ENCODE measurements at regions not wholly inside any gene's neighbourhood (a gene's known extent, or its start where the extent isn't known, plus 50 kb on each side); places are given as distances from the start of the nearest gene placed in this dataset.

- WGBS (ENCODE audit: insufficient coverage, low lambda C conversion rate), result 60% methylated on average over 1 of the region's 11 CpGs
- Histone ChIP-seq H3K4me1 (ENCODE audit: control insufficient read depth, insufficient read depth, low read length) (no peaks in the 10 kb centered on the region), H3K27ac (ENCODE audit: low read length) (no peak overlapping the region), H3K9me3 (ENCODE audit: control insufficient read depth, low read depth, low read length) (peaks cover 79% of the 10 kb centered on the region), H3K4me3 (ENCODE audit: low read length) (no peak overlapping the region), H3K36me3 (ENCODE audit: control insufficient read depth, insufficient read depth, low read length) (no peaks in the 10 kb centered on the region), H3K27me3 (ENCODE audit: control insufficient read depth, insufficient read depth, low read length) (no peaks in the 10 kb centered on the region)
- no peak for DNase-seq
Observed at GRCh38 chr12:34601689-34602088, 579.4 kb downstream of the ALG10 start.

GRCh38 chr12:34602213-34602940 is 580.1 kb downstream of the ALG10 start:
- no peaks in the 10 kb centered on the region for H3K27me3 ChIP-seq (ENCODE audit: control insufficient read depth, insufficient read depth, low read length)
- no peak overlapping the region for H3K4me3 ChIP-seq (ENCODE audit: low read length)
- WGBS (ENCODE audit: insufficient coverage, low lambda C conversion rate), result no CpG with 5 or more reads among the region's 22 CpGs
- no peaks in the 10 kb centered on the region for H3K4me1 ChIP-seq (ENCODE audit: control insufficient read depth, insufficient read depth, low read length)
- H3K27ac ChIP-seq (ENCODE audit: low read length), result no peak overlapping the region
- H3K36me3 ChIP-seq (ENCODE audit: control insufficient read depth, insufficient read depth, low read length), result no peaks in the 10 kb centered on the region
- H3K9me3 ChIP-seq (ENCODE audit: control insufficient read depth, low read depth, low read length), result peaks cover 86% of the 10 kb centered on the region
- no peak for DNase-seq

- no peaks in the 10 kb centered on the region for H3K36me3 ChIP-seq (ENCODE audit: control insufficient read depth, insufficient read depth, low read length)
- no peak overlapping the region for H3K27ac ChIP-seq (ENCODE audit: low read length)
- H3K9me3 ChIP-seq (ENCODE audit: control insufficient read depth, low read depth, low read length), result peaks cover 80% of the 10 kb centered on the region
- no peaks in the 10 kb centered on the region for H3K4me1 ChIP-seq (ENCODE audit: control insufficient read depth, insufficient read depth, low read length)
- 80% methylated on average over 1 of the region's 21 CpGs for WGBS (ENCODE audit: insufficient coverage, low lambda C conversion rate)
- no peaks in the 10 kb centered on the region for H3K27me3 ChIP-seq (ENCODE audit: control insufficient read depth, insufficient read depth, low read length)
- DNase-seq, result no peak
- no peak overlapping the region for H3K4me3 ChIP-seq (ENCODE audit: low read length)
Observed at GRCh38 chr12:34603382-34604035, 581.2 kb downstream of the ALG10 start.

GRCh38 chr12:34604227-34604626 is 581.9 kb downstream of the ALG10 start:
- no peak overlapping the region for H3K27ac ChIP-seq (ENCODE audit: low read length)
- no peaks in the 10 kb centered on the region for H3K4me1 ChIP-seq (ENCODE audit: control insufficient read depth, insufficient read depth, low read length)
- no peaks in the 10 kb centered on the region for H3K36me3 ChIP-seq (ENCODE audit: control insufficient read depth, insufficient read depth, low read length)
- no peak for DNase-seq
- H3K9me3 ChIP-seq (ENCODE audit: control insufficient read depth, low read depth, low read length), result peaks cover 74% of the 10 kb centered on the region
- H3K27me3 ChIP-seq (ENCODE audit: control insufficient read depth, insufficient read depth, low read length), result no peaks in the 10 kb centered on the region
- H3K4me3 ChIP-seq (ENCODE audit: low read length), result no peak overlapping the region
- no CpG with 5 or more reads among the region's 7 CpGs for WGBS (ENCODE audit: insufficient coverage, low lambda C conversion rate)

GRCh38 chr12:34604631-34605509 is 582.6 kb downstream of the ALG10 start:
- Histone ChIP-seq H3K27ac (ENCODE audit: low read length) (no peak overlapping the region), H3K36me3 (ENCODE audit: control insufficient read depth, insufficient read depth, low read length) (no peaks in the 10 kb centered on the region), H3K27me3 (ENCODE audit: control insufficient read depth, insufficient read depth, low read length) (no peaks in the 10 kb centered on the region), H3K4me3 (ENCODE audit: low read length) (no peak overlapping the region), H3K9me3 (ENCODE audit: control insufficient read depth, low read depth, low read length) (peaks cover 68% of the 10 kb centered on the region), H3K4me1 (ENCODE audit: control insufficient read depth, insufficient read depth, low read length) (no peaks in the 10 kb centered on the region)
- 60% methylated on average over 2 of the region's 37 CpGs for WGBS (ENCODE audit: insufficient coverage, low lambda C conversion rate)
- no peak for DNase-seq

GRCh38 chr12:34605510-34605887 is 583.2 kb downstream of the ALG10 start:
- Histone ChIP-seq H3K27ac (ENCODE audit: low read length) (no peak overlapping the region), H3K4me1 (ENCODE audit: control insufficient read depth, insufficient read depth, low read length) (no peaks in the 10 kb centered on the region), H3K4me3 (ENCODE audit: low read length) (no peak overlapping the region), H3K9me3 (ENCODE audit: control insufficient read depth, low read depth, low read length) (peaks cover 67% of the 10 kb centered on the region), H3K36me3 (ENCODE audit: control insufficient read depth, insufficient read depth, low read length) (no peaks in the 10 kb centered on the region), H3K27me3 (ENCODE audit: control insufficient read depth, insufficient read depth, low read length) (no peaks in the 10 kb centered on the region)
- no peak for DNase-seq
- WGBS (ENCODE audit: insufficient coverage, low lambda C conversion rate), result no CpG with 5 or more reads among the region's 15 CpGs

- Histone ChIP-seq H3K9me3 (ENCODE audit: control insufficient read depth, low read depth, low read length) (peaks cover 61% of the 10 kb centered on the region), H3K4me1 (ENCODE audit: control insufficient read depth, insufficient read depth, low read length) (no peaks in the 10 kb centered on the region), H3K27ac (ENCODE audit: low read length) (no peak overlapping the region), H3K4me3 (ENCODE audit: low read length) (no peak overlapping the region), H3K27me3 (ENCODE audit: control insufficient read depth, insufficient read depth, low read length) (no peaks in the 10 kb centered on the region), H3K36me3 (ENCODE audit: control insufficient read depth, insufficient read depth, low read length) (no peaks in the 10 kb centered on the region)
- DNase-seq, result no peak
- no CpG with 5 or more reads among the region's 27 CpGs for WGBS (ENCODE audit: insufficient coverage, low lambda C conversion rate)
Observed at GRCh38 chr12:34605955-34606748, 583.9 kb downstream of the ALG10 start.

- Histone ChIP-seq H3K27me3 (ENCODE audit: control insufficient read depth, insufficient read depth, low read length) (no peaks in the 10 kb centered on the region), H3K36me3 (ENCODE audit: control insufficient read depth, insufficient read depth, low read length) (no peaks in the 10 kb centered on the region), H3K4me1 (ENCODE audit: control insufficient read depth, insufficient read depth, low read length) (no peaks in the 10 kb centered on the region), H3K27ac (ENCODE audit: low read length) (no peak overlapping the region), H3K9me3 (ENCODE audit: control insufficient read depth, low read depth, low read length) (peaks cover 53% of the 10 kb centered on the region), H3K4me3 (ENCODE audit: low read length) (no peak overlapping the region)
- WGBS (ENCODE audit: insufficient coverage, low lambda C conversion rate), result no CpG with 5 or more reads among the region's 24 CpGs
- no peak for DNase-seq
Observed at GRCh38 chr12:34606749-34607519, 584.6 kb downstream of the ALG10 start.

GRCh38 chr12:34607520-34608195 is 585.4 kb downstream of the ALG10 start:
- DNase-seq, result no peak
- peaks cover 45% of the 10 kb centered on the region for H3K9me3 ChIP-seq (ENCODE audit: control insufficient read depth, low read depth, low read length)
- no peaks in the 10 kb centered on the region for H3K27me3 ChIP-seq (ENCODE audit: control insufficient read depth, insufficient read depth, low read length)
- WGBS (ENCODE audit: insufficient coverage, low lambda C conversion rate), result no CpG with 5 or more reads among the region's 14 CpGs
- H3K4me3 ChIP-seq (ENCODE audit: low read length), result no peak overlapping the region
- no peaks in the 10 kb centered on the region for H3K4me1 ChIP-seq (ENCODE audit: control insufficient read depth, insufficient read depth, low read length)
- no peak overlapping the region for H3K27ac ChIP-seq (ENCODE audit: low read length)
- H3K36me3 ChIP-seq (ENCODE audit: control insufficient read depth, insufficient read depth, low read length), result no peaks in the 10 kb centered on the region

Measured in large intestine (tissue), 3 donors.